HL-60 (cell line): ENCODE measurements at regions not wholly inside any gene's neighbourhood (a gene's known extent, or its start where the extent isn't known, plus 50 kb on each side); places are given as distances from the start of the nearest gene placed in this dataset.

Source experiments
- DNase-seq, 2 experiments: peaks; one replicate each; pipeline ENCODE4 v3.0.0-alpha.2; 2010 to 2020; ENCODE audit warnings: low read depth in 1 of 2, low spot score in 1 of 2
- H3K27ac ChIP-seq: fragments of 250-450 bp; sonication (Bioruptor Pico); replicated peaks from 2 replicates; pipeline ENCODE4 v1.5.1; 2020; ENCODE audit warnings: mild to moderate bottlenecking, moderate library complexity
- H3K27me3 ChIP-seq: fragments of 250-450 bp; sonication (Bioruptor Pico); 2 replicates; pipeline ENCODE4 v1.5.1; 2021; ENCODE audit warnings: mild to moderate bottlenecking, moderate library complexity; ENCODE audit not compliant: insufficient read depth, poor library complexity, severe bottlenecking
- H3K4me3 ChIP-seq: replicated peaks from 2 replicates; pipeline ENCODE4 v1.5.1; 2011; ENCODE audit warnings: mild to moderate bottlenecking, control low read depth, low read length; ENCODE audit not compliant: insufficient read depth
- GABPA ChIP-seq: IDR thresholded peaks from 2 replicates; pipeline ENCODE4 v1.6.1; 2012; ENCODE audit warnings: low read depth
- POLR2AphosphoS5 ChIP-seq: IDR thresholded peaks from 2 replicates; pipeline ENCODE4 v1.6.1; 2012; ENCODE audit warnings: low read depth
- SPI1 ChIP-seq: IDR thresholded peaks from 2 replicates; pipeline ENCODE4 v1.6.1; 2012; ENCODE audit warnings: low read depth, mild to moderate bottlenecking, borderline replicate concordance
- TF ChIP-seq, protein P1 (sequence below): IDR thresholded peaks from one replicate; pipeline ENCODE4 v1.5.1; 2011; ENCODE audit warnings: low read length, control low read depth, inconsistent platforms; ENCODE audit not compliant: insufficient read depth
- TF ChIP-seq, protein P2 (sequence below): IDR thresholded peaks from 2 replicates; pipeline ENCODE4 v1.6.1; 2012; ENCODE audit warnings: low read depth; ENCODE audit not compliant: insufficient replicate concordance

DNA sequence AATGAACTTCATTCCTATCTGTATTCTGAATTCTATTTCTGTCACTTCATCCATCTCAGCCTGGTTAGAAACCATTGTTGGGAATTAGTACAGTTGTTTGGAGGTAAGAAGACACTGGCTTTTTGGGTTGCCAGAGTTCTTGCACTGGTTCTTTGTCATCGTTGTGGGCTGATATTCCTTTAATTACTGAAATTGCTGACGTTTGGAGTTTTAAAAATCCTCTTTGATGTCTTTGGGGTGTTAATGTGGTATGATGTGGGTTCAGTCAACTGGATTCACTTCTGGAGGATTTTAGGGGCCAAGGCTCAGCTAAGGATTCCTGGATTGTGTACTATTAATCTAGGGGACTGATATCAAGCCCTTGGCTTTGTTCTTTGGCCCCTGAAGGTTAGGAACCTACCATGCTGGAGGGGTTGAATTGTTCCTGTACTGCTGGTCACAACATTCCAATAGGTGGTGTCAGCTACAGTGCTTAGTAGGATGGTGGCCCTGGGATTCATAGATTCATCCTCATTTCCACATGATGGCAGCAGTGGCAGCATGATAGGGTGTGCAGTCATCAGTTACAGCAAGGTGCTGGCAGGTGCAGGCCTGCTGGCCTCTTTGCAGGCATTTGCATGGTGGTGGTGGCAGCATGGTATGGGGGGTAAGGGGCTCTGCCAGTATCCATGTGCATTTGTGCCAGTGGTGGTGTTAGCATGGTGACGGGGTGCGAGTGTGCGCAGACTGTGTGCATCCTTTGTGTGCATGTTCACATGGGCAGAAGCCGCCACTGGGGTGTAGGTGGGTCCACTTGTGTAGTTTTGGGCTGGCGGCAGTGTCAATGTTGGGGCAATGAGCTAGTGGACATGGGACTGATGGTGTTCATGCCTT, 301.3 kb downstream of the TEX13C start:
- H3K27ac ChIP-seq, result no peak overlapping the region
- no peaks in the 10 kb centered on the region for H3K27me3 ChIP-seq
- no peak overlapping the region for H3K4me3 ChIP-seq
- DNase-seq, result no peak
- TF ChIP-seq POLR2AphosphoS5 (no peak), GABPA (no peak), SPI1 (no peak)
- TF ChIP-seq, protein P1, sequence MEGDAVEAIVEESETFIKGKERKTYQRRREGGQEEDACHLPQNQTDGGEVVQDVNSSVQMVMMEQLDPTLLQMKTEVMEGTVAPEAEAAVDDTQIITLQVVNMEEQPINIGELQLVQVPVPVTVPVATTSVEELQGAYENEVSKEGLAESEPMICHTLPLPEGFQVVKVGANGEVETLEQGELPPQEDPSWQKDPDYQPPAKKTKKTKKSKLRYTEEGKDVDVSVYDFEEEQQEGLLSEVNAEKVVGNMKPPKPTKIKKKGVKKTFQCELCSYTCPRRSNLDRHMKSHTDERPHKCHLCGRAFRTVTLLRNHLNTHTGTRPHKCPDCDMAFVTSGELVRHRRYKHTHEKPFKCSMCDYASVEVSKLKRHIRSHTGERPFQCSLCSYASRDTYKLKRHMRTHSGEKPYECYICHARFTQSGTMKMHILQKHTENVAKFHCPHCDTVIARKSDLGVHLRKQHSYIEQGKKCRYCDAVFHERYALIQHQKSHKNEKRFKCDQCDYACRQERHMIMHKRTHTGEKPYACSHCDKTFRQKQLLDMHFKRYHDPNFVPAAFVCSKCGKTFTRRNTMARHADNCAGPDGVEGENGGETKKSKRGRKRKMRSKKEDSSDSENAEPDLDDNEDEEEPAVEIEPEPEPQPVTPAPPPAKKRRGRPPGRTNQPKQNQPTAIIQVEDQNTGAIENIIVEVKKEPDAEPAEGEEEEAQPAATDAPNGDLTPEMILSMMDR, result no peak
- TF ChIP-seq, protein P2, sequence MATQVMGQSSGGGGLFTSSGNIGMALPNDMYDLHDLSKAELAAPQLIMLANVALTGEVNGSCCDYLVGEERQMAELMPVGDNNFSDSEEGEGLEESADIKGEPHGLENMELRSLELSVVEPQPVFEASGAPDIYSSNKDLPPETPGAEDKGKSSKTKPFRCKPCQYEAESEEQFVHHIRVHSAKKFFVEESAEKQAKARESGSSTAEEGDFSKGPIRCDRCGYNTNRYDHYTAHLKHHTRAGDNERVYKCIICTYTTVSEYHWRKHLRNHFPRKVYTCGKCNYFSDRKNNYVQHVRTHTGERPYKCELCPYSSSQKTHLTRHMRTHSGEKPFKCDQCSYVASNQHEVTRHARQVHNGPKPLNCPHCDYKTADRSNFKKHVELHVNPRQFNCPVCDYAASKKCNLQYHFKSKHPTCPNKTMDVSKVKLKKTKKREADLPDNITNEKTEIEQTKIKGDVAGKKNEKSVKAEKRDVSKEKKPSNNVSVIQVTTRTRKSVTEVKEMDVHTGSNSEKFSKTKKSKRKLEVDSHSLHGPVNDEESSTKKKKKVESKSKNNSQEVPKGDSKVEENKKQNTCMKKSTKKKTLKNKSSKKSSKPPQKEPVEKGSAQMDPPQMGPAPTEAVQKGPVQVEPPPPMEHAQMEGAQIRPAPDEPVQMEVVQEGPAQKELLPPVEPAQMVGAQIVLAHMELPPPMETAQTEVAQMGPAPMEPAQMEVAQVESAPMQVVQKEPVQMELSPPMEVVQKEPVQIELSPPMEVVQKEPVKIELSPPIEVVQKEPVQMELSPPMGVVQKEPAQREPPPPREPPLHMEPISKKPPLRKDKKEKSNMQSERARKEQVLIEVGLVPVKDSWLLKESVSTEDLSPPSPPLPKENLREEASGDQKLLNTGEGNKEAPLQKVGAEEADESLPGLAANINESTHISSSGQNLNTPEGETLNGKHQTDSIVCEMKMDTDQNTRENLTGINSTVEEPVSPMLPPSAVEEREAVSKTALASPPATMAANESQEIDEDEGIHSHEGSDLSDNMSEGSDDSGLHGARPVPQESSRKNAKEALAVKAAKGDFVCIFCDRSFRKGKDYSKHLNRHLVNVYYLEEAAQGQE, result no peak

DNA sequence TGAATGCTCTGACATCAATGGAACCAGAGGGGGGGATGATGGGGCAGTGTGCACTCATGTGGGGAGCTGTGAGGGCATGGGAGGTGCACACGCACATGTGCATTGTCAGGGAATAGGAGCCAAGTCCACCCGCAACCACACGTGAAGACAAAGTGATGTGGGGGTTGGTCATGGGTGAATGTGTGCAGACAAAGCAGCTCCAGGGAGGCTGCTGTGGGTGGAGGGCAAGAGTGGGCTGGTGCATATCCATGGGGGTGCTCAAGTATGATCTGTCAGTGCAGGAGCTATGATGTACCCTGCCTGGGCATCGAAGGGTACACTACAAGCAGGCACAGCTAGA, 301.9 kb downstream of the TEX13C start:
- no peak overlapping the region for H3K4me3 ChIP-seq
- H3K27ac ChIP-seq, result no peak overlapping the region
- no peak for TF ChIP-seq POLR2AphosphoS5
- DNase-seq, result no peak
- no peaks in the 10 kb centered on the region for H3K27me3 ChIP-seq

DNA sequence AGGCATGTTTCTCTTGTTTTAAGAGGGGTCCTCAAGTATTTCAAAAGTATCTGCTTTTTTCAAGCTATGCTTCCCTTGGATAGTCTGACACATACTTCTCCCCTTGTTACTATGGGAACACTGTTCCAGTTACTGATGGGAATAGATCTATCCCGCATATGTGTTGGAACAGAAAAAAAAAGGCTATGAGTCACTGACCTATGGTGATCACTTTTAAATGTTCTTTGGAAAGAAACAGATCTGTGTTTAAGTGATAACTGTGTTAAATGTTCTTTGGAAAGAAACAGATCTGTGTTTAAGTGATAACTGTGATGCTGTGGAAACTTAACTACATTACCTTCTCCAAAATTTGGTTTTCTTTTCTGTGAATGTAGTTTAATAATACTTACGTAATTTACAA, 303.2 kb downstream of the TEX13C start:
- TF ChIP-seq GABPA (no peak), POLR2AphosphoS5 (no peak), SPI1 (no peak)
- TF ChIP-seq, protein P1, result no peak
- TF ChIP-seq, protein P2, result no peak
- H3K27ac ChIP-seq, result no peak overlapping the region
- no peak for DNase-seq
- H3K27me3 ChIP-seq, result no peaks in the 10 kb centered on the region
- H3K4me3 ChIP-seq, result no peak overlapping the region

DNA sequence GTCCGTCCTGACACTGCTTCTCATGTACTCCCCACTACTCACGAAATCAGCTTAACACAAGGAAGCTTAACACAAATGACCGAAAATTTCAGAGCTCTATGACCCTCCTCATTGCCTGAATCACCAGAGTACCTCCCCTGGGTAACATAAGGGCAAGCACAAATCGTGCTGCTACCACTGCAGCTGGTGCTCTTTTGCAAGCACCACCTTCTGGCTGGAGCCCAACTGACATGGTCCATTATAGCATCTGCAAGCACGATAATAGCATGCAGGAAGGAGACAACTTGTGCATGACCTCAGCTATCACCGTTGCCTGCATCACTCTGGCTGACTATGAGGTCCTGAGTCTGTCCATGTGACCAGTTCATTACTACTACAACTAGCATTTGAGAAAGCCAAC, 308.0 kb downstream of the TEX13C start:
- no peak for DNase-seq

More for the DNA sequence above, 308.0 kb downstream of the TEX13C start:
- TF ChIP-seq, protein P1, result no peak
- TF ChIP-seq POLR2AphosphoS5, result no peak
- TF ChIP-seq, protein P2, result no peak
- Histone ChIP-seq H3K27ac (no peak overlapping the region), H3K4me3 (no peak overlapping the region), H3K27me3 (no peaks in the 10 kb centered on the region)
